Epithelial cell of esophagus (primary cell): ENCODE measurements at regions not wholly inside any gene's neighbourhood (a gene's known extent, or its start where the extent isn't known, plus 50 kb on each side); places are given as distances from the start of the nearest gene placed in this dataset.
"Not testable (repeated sequence)": the region's sequence is repeated elsewhere in the genome, so short reads cannot be mapped to it uniquely, and the experiment has no call there.

Experiments
- DNase-seq: peaks from one replicate; pipeline ENCODE4 v3.0.0; 2010; ENCODE audit warnings: low read depth
- H3K4me3 ChIP-seq: 2 replicates; pipeline ENCODE4 v1.5.1; 2011; ENCODE audit warnings: mild to moderate bottlenecking, low read length, control low read depth
- CTCF ChIP-seq: IDR thresholded peaks from 2 replicates; pipeline ENCODE4 v1.5.1; 2011; ENCODE audit warnings: low read depth, mild to moderate bottlenecking, low read length, control low read depth, inconsistent platforms; ENCODE audit not compliant: insufficient read depth; ENCODE audit errors: missing control alignments

DNA sequence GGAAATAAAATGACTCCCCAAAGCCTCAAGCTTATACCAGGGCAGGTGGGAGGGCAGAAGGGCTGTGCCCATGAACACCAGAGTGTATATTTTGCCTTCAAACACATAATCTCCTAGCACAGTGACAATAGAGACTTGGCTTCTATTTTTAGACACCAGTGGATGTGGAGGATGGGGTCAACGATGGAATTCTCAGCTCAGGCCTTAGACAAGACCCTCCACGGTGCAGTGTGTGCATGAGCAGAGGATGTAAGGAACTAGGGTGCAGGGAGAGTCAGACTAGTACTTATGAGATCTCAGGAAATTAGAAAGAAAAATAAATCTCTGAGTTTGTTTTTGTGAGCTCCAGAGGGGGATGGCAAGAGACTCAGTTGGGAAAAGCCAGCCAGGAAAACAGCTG, 113.6 kb upstream of the CADM1 start:
- no peak for DNase-seq
- TF ChIP-seq CTCF = no peak
- no peak overlapping the region for H3K4me3 ChIP-seq

- no peak overlapping the region for H3K4me3 ChIP-seq
- no peak for TF ChIP-seq CTCF
- no peak for DNase-seq
Observed at GRCh38 chr11:115616971-115617370, 112.8 kb upstream of the CADM1 start.

- DNase-seq = peak; percentile 19
- H3K4me3 ChIP-seq = no peak overlapping the region
- TF ChIP-seq CTCF = no peak
Observed at GRCh38 chr11:115613986-115614632, 109.9 kb upstream of the CADM1 start.

DNA sequence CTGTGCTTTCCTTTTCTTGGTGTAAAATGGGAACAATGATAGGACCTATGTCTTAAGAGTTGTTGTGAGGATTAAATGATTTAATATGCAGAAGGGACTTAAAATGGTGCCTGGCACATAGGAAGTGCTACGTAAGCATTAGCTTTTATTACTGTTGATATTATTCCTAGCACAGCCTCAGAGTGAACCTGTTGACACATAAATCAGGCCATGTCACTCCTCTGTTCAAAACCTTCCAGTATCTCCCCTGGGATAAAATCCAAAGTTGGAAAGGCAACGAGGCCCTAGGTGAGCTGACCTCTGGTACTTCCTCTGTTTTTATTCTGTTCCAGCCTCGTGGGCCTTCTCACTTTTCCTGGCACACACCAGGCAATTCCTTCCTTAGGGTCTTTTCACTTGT, 108.8 kb upstream of the CADM1 start:
- H3K4me3 ChIP-seq = no peak overlapping the region
- no peak for TF ChIP-seq CTCF

DNA sequence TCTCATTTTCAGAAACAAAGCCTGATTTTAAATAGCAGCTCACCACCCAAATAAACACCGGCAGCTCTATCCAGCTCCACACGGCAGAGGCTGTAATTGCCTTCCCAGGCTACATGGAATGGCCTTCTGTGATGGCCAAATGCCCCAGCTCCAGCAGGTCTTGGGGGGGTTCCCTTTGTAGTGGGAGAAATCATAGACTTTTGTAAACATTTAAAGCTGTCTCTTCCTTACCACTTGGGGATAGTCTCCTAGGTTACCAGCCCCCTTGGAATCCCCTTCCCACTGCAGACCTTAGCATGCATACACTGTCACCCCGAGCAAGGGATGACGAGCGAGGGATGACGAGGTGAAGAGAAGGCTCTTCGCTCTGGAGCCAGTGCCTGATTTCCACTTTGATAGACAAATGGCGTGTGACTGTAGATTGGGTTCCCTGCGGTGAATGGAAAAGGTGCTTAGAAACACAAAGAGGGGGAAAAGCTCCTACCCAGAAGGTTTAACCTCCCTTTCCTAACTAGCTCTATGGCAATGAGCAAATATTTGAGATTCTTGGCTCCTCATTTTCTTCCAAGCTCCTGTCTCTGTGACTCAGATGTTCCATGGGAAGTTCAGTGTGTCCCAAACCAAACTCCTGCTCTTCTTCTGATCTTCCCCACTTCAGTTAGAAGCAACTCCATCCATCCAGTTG, 108.0 kb upstream of the CADM1 start:
- H3K4me3 ChIP-seq = no peak overlapping the region
- no peak for TF ChIP-seq CTCF
- no peak for DNase-seq

More for the DNA sequence above, 108.8 kb upstream of the CADM1 start:
- no peak for DNase-seq

GRCh38 chr11:115611343-115611742, 107.1 kb upstream of the CADM1 start:
- no peak for TF ChIP-seq CTCF
- no peak overlapping the region for H3K4me3 ChIP-seq
- DNase-seq = no peak

DNA sequence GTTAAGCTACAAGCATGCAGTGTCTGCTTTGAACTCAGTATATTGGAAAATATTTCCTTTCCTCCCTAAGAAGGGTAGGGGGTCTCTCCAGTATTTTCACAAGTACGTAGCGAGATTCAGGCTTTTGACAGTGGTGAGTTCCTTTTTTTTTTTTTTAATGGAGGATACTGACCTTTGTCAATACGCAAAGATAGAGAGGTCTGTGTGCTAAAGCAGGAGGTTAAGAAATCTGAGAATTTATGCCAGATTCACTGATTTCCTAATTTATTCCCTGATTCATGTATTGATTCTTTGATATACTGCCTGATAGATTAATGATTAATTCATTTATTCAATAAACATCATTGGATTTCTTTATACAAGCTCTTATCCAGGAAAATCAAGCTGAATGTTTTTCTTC, 106.7 kb upstream of the CADM1 start:
- H3K4me3 ChIP-seq = no peak overlapping the region
- no peak for DNase-seq
- TF ChIP-seq CTCF = no peak

- not testable (repeated sequence) for DNase-seq, H3K4me3 ChIP-seq
Observed at GRCh38 chr11:115610234-115610633, 106.0 kb upstream of the CADM1 start.
